K562 (cell line): ENCODE measurements at regions not wholly inside any gene's neighbourhood (a gene's known extent, or its start where the extent isn't known, plus 50 kb on each side); places are given as distances from the start of the nearest gene placed in this dataset.

Experiments
- ATAC-seq: fragments of 200-7000 bp; cut with Tn5 transposase; 3 replicates; pipeline ENCODE4 v1.9.1; 2020; ENCODE audit warnings: moderate library complexity
- BruUV-seq: library from RNA; stranded (reverse); fragments of 400-500 nt; replicated peaks from 2 replicates; lab custom pipeline; 2021; lab: Mats Ljungman, UMichigan
- CTCF ChIA-PET: fragments of 300-600 bp; formaldehyde crosslinking; extraction: SDS; loops from one replicate; lab custom pipeline; 2021; ENCODE audit warnings: low intra/inter-chr PET ratio; lab: Yijun Ruan, JAX
- POLR2A ChIA-PET: fragments of 300-600, 350-650 bp; sonication (Branson Sonifier 250); formaldehyde crosslinking; extraction: SDS; loops from one replicate; lab custom pipeline; 2021; ENCODE audit warnings: antibody characterized with exemption, inconsistent platforms; lab: Yijun Ruan, JAX
- DNase-seq, 4 experiments: peaks; one replicate each; pipeline versions ENCODE4 v3.0.0 to v3.0.0-alpha.2; 2011 to 2018; ENCODE audit warnings: low spot score in 3 of 4, mixed read lengths in 3 of 4; ENCODE audit errors: extremely low read depth in 1 of 4
- FAIRE-seq: peaks from 2 replicates; lab custom pipeline; 2011; peaks lifted over from hg19 to GRCh38; lab: Jason Lieb, UNC
- H2AFZ ChIP-seq: 2 replicates; pipeline ENCODE4 v1.6.0; 2011; ENCODE audit warnings: low read depth, low read length, control low read depth, inconsistent platforms
- H3K27ac ChIP-seq: fragments of 200-600 bp; 3 replicates; pipeline ENCODE4 v1.8.0; 2011; ENCODE audit warnings: low read depth, mild to moderate bottlenecking, control low read depth, inconsistent platforms, low read length, moderate library complexity, mixed read lengths; ENCODE audit errors: extremely low read depth
- H3K27me3 ChIP-seq, 2 experiments: fragments of 300-600 bp in 1 of 2; 2 replicates in 1 of 2; 3 replicates in 1 of 2; pipeline versions ENCODE4 v1.6.0 to v1.8.0; 2011; ENCODE audit warnings: inconsistent platforms in 2 of 2, low read length in 2 of 2, mild to moderate bottlenecking in 1 of 2, mixed read lengths in 1 of 2, moderate library complexity in 1 of 2; ENCODE audit not compliant: control insufficient read depth in 2 of 2, insufficient read depth in 2 of 2
- H3K36me3 ChIP-seq: fragments of 300-600 bp; 3 replicates; pipeline ENCODE4 v1.8.0; 2011; ENCODE audit warnings: mild to moderate bottlenecking, low read length, inconsistent platforms; ENCODE audit not compliant: control insufficient read depth, insufficient read depth
- H3K4me1 ChIP-seq, 2 experiments: fragments of 200-600 bp in 1 of 2; replicated peaks in 1 of 2; 2 replicates in 1 of 2; 3 replicates in 1 of 2; pipeline versions ENCODE4 v1.5.1 to v1.8.0; 2011; ENCODE audit warnings: inconsistent platforms in 2 of 2, low read length in 2 of 2, mild to moderate bottlenecking in 1 of 2, mixed read lengths in 1 of 2, moderate library complexity in 1 of 2; ENCODE audit not compliant: control insufficient read depth in 2 of 2, insufficient read depth in 2 of 2
- H3K4me2 ChIP-seq: 2 replicates; pipeline ENCODE4 v1.6.1; 2011; ENCODE audit warnings: low read length, control low read depth, inconsistent platforms, mixed read lengths; ENCODE audit not compliant: insufficient read depth
- H3K4me3 ChIP-seq: fragments of 200-600 bp; sonication (generic), shearing (Covaris generic); 2 replicates; pipeline ENCODE4 v1.5.1; 2016; ENCODE audit warnings: control low read depth, inconsistent platforms
- H3K79me2 ChIP-seq: fragments of 200-600 bp; 3 replicates; pipeline ENCODE4 v1.8.0; 2011; ENCODE audit warnings: low read length, inconsistent platforms; ENCODE audit not compliant: control insufficient read depth, insufficient read depth
- H3K9ac ChIP-seq, 2 experiments: 2 replicates each; pipeline versions ENCODE4 v1.6.0 to v1.6.1; 2011; ENCODE audit warnings: low read depth in 2 of 2, low read length in 2 of 2, control low read depth in 1 of 2, inconsistent platforms in 1 of 2, mild to moderate bottlenecking in 1 of 2, mixed read lengths in 1 of 2; ENCODE audit not compliant: insufficient read depth in 1 of 2
- H3K9me1 ChIP-seq: one replicate; pipeline ENCODE4 v1.6.0; 2011; ENCODE audit warnings: inconsistent platforms, mild to moderate bottlenecking, low read length, moderate library complexity; ENCODE audit not compliant: control insufficient read depth, insufficient read depth
- H3K9me3 ChIP-seq: replicated peaks from 2 replicates; pipeline ENCODE4 v1.5.1; 2011; ENCODE audit warnings: low read depth, low read length, inconsistent platforms; ENCODE audit not compliant: control insufficient read depth, insufficient read depth
- H4K20me1 ChIP-seq: replicated peaks from 2 replicates; pipeline ENCODE4 v1.6.1; 2011; ENCODE audit warnings: low read length, inconsistent platforms, mixed read lengths; ENCODE audit not compliant: control insufficient read depth, insufficient read depth
- BMI1 ChIP-seq: fragments of 150-350 bp; IDR thresholded peaks from 2 replicates; pipeline ENCODE4 v1.6.1; 2014; ENCODE audit warnings: low read length
- CBX8 ChIP-seq: fragments of 200-600 bp; sonication (generic); IDR thresholded peaks from 2 replicates; pipeline ENCODE4 v1.6.1; 2012; ENCODE audit warnings: borderline replicate concordance, mixed run types, low read depth, mild to moderate bottlenecking, moderate library complexity, mixed read lengths, low read length, control low read depth, inconsistent platforms; ENCODE audit not compliant: poor library complexity, severe bottlenecking; ENCODE audit errors: extremely low read depth
- ERF ChIP-seq: fragments of 450-650 bp; formaldehyde crosslinking; IDR thresholded peaks from 2 replicates; pipeline ENCODE4 v1.4.0; 2020; ENCODE audit warnings: mild to moderate bottlenecking, mixed read lengths
- HDAC8 ChIP-seq: fragments of 450-650 bp; IDR thresholded peaks from 2 replicates; pipeline ENCODE4 v1.6.1; 2016; ENCODE audit warnings: mild to moderate bottlenecking, missing genetic modification characterization, moderate library complexity, missing compliant biosample characterization
- RBM25 ChIP-seq: fragments of 200-400 bp; formaldehyde crosslinking; IDR thresholded peaks from 2 replicates; pipeline ENCODE4 v1.6.1; 2018; ENCODE audit warnings: low read length, low read depth, moderate library complexity; ENCODE audit not compliant: severe bottlenecking
- RNF2 ChIP-seq: sonication (generic); IDR thresholded peaks from 2 replicates; pipeline ENCODE4 v1.6.1; 2016
- RNF219 ChIP-seq: fragments of 250-450 bp; sonication (Bioruptor Pico); IDR thresholded peaks from 2 replicates; pipeline ENCODE4 v1.5.0; 2022; ENCODE audit warnings: mild to moderate bottlenecking
- ZFP36 ChIP-seq: fragments of 150-350 bp; IDR thresholded peaks from 2 replicates; pipeline ENCODE4 v1.6.1; 2018; ENCODE audit warnings: low read length, low read depth; ENCODE audit not compliant: partially characterized antibody
- ZNF740 ChIP-seq, 3 experiments: fragments of 200-800 bp in 1 of 3; sonication (Bioruptor generic) in 1 of 3; sonication (generic) in 1 of 3; formaldehyde crosslinking in 1 of 3; IDR thresholded peaks; 2 replicates each; pipeline versions ENCODE4 v1.6.1 to v1.8.0; 2016 to 2022; ENCODE audit warnings: mild to moderate bottlenecking in 2 of 3, missing compliant biosample characterization in 2 of 3, missing genetic modification characterization in 2 of 3, missing genetic modification reagents in 1 of 3
- ZNF830 ChIP-seq: fragments of 250-450 bp; sonication (Bioruptor Pico); IDR thresholded peaks from 2 replicates; pipeline ENCODE4 v1.5.0; 2021; ENCODE audit warnings: mild to moderate bottlenecking
- WGBS: fragments of 100-300 bp; shearing (Covaris generic); methylation state at CpG from one replicate; pipeline ENCODE4 v1.1.6; 2016; ENCODE audit warnings: low coverage, mixed read lengths; ENCODE audit not compliant: insufficient coverage; ENCODE audit errors: missing lambda C conversion rate; 5-methylcytosine and 5-hydroxymethylcytosine counted together
- in situ Hi-C: fragments of 300-500 bp; cut with MboI; formaldehyde crosslinking; loops from 4 replicates; pipeline ENCODE4 v1.15.0; 2018; ENCODE audit warnings: inconsistent platforms, mixed read lengths
- intact Hi-C: fragments of 100-400 bp; cut with micrococcal nuclease; formaldehyde crosslinking; loops from 2 replicates; pipeline ENCODE4 v1.14.2; 2022
- TF ChIP-seq, protein P1 (sequence below): fragments of 450-650 bp; formaldehyde crosslinking; conservative IDR thresholded peaks from 2 replicates; pipeline ENCODE4 v1.4.0; 2022; ENCODE audit warnings: mild to moderate bottlenecking, missing genetic modification characterization

- intact Hi-C loops, result no loop called here
- POLR2A ChIA-PET, result no interaction called here
- H3K9ac ChIP-seq, result no peak overlapping the region
- H3K4me3 ChIP-seq, result no peak overlapping the region
- no peaks in the 10 kb centered on the region; the same call in none of the 2 replicates for H4K20me1 ChIP-seq
- TF ChIP-seq, protein P1, sequence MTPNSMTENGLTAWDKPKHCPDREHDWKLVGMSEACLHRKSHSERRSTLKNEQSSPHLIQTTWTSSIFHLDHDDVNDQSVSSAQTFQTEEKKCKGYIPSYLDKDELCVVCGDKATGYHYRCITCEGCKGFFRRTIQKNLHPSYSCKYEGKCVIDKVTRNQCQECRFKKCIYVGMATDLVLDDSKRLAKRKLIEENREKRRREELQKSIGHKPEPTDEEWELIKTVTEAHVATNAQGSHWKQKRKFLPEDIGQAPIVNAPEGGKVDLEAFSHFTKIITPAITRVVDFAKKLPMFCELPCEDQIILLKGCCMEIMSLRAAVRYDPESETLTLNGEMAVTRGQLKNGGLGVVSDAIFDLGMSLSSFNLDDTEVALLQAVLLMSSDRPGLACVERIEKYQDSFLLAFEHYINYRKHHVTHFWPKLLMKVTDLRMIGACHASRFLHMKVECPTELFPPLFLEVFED (CRISPR knock-in tag), result no peak
- TF ChIP-seq ZNF830 (no peak), RNF219 (CRISPR knock-in tag) (no peak), ZNF740 (CRISPR knock-in tag; IDR thresholded peaks at IDR 0.05) (no peak), ZNF740 (tag; IDR thresholded peaks at IDR 0.05) (no peak), HDAC8 (tag) (no peak), CBX8 (peak; percentile 57), BMI1 (0 out of 2 replicates have a peak, but pooled peaks have one; percentile 66), RBM25 (no peak), ZFP36 (peak; percentile 35), RNF2 (peak; percentile 84; the same call in 1 of the 2 replicates), ERF (CRISPR knock-in tag) (no peak)
- H3K9me3 ChIP-seq, result no peaks in the 10 kb centered on the region
- H3K36me3 ChIP-seq, result no peaks in the 10 kb centered on the region
- FAIRE-seq, result no peak
- H2AFZ ChIP-seq, result no peak overlapping the region
- no peak overlapping the region for H3K27ac ChIP-seq
- BruUV-seq, result no TSS peak
- no peaks in the 10 kb centered on the region for H3K79me2 ChIP-seq
- WGBS, result 8% methylated on average over 15 of the region's 15 CpGs
- no peaks in the 10 kb centered on the region for H3K9me1 ChIP-seq
- CTCF ChIA-PET, result no interaction called here
- peaks cover 38 to 74% of the 10 kb centered on the region in 2 experiments for H3K27me3 ChIP-seq
- DNase-seq, result no peak
- H3K4me1 ChIP-seq, result 0 out of 5 replicates have a peak, but pooled peaks cover 0 to 1% of the 10 kb centered on the region in 2 experiments
- ATAC-seq, result no peak
- in situ Hi-C loops, result no loop called here
- no peak overlapping the region for H3K4me2 ChIP-seq
Observed at GRCh38 chr16:86894925-86895324, 316.6 kb downstream of the FOXL1 start.
